ENCODE measurements at regions not wholly inside any gene's neighbourhood (a gene's known extent, or its start where the extent isn't known, plus 50 kb on each side); places are given as distances from the start of the nearest gene placed in this dataset.

DNA sequence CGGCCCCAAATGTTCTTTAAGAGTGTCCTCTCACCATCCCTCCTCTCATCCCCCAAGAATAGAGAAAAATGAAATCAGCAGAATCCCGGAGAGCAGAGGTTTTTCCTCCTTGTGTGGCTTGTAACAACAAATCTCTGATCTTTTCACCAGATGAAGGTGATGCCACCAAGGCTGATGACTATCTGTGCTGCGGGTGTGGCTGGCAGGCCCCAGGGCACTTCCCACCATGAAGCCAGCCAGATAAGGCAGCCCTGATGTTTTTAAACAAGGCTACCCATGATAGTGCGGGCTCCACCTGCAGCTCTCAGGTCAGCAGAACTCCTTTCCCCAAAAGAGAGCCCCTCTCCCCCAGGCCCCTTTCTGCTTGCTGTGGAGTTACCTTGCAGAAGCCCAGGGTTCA lies 58.0 kb upstream of the PARP11 start:
- FAIRE-seq, result no peak
- no peak for ATAC-seq
- Histone ChIP-seq H3K4me2 (ENCODE audit: control insufficient read depth, insufficient read depth) (no peak overlapping the region), H3K4me3 (no peak overlapping the region), H3K4me1 (ENCODE audit: control insufficient read depth, insufficient read depth, low read length) (no peaks in the 10 kb centered on the region), H3K9ac (ENCODE audit: control insufficient read depth, insufficient read depth, low read length) (no peak overlapping the region), H3K27ac (ENCODE audit: control insufficient read depth, insufficient read depth) (no peak overlapping the region), H3K9me3 (replicated peaks; ENCODE audit: control insufficient read depth, insufficient read depth, low read length) (no peaks in the 10 kb centered on the region), H3K79me2 (ENCODE audit: control insufficient read depth, insufficient read depth, low read length) (no peaks in the 10 kb centered on the region), H3K36me3 (ENCODE audit: control insufficient read depth in 2 of 2, insufficient read depth in 2 of 2, low read length in 1 of 2) (no peaks in the 10 kb centered on the region), H2AFZ (ENCODE audit: control insufficient read depth, low read depth, low read length) (no peak overlapping the region), H3K27me3 (replicated peaks in 1 of 2; ENCODE audit: control insufficient read depth in 2 of 2, insufficient read depth in 2 of 2, low read length in 1 of 2) (peaks cover 5 to 9% of the 10 kb centered on the region in 2 experiments), H4K20me1 (ENCODE audit: control insufficient read depth, insufficient read depth) (no peaks in the 10 kb centered on the region)
- in situ Hi-C loops (cut with MboI), result no loop called here
- WGBS (ENCODE audit: insufficient coverage, insufficient replicate concordance, low lambda C conversion rate, missing lambda C conversion rate), result 0% methylated on average over 4 of the region's 4 CpGs
- no peak for DNase-seq (ENCODE audit: low read depth, low spot score)
- intact Hi-C loops (cut with micrococcal nuclease; ENCODE audit: unreplicated experiment), result no loop called here
- ChIA-PET RAD21 (ENCODE audit: unreplicated experiment) (no interaction called here), POLR2A (no interaction called here), CTCF (no interaction called here), SMC1A (ENCODE audit: uncharacterized antibody, unreplicated experiment) (no interaction called here)
- BruUV-seq (replicated peaks), result no TSS peak
- TF ChIP-seq NFIC (IDR thresholded peaks at IDR 0.05; ENCODE audit: low read depth, low read length), result no peak
- TF ChIP-seq, protein P1, sequence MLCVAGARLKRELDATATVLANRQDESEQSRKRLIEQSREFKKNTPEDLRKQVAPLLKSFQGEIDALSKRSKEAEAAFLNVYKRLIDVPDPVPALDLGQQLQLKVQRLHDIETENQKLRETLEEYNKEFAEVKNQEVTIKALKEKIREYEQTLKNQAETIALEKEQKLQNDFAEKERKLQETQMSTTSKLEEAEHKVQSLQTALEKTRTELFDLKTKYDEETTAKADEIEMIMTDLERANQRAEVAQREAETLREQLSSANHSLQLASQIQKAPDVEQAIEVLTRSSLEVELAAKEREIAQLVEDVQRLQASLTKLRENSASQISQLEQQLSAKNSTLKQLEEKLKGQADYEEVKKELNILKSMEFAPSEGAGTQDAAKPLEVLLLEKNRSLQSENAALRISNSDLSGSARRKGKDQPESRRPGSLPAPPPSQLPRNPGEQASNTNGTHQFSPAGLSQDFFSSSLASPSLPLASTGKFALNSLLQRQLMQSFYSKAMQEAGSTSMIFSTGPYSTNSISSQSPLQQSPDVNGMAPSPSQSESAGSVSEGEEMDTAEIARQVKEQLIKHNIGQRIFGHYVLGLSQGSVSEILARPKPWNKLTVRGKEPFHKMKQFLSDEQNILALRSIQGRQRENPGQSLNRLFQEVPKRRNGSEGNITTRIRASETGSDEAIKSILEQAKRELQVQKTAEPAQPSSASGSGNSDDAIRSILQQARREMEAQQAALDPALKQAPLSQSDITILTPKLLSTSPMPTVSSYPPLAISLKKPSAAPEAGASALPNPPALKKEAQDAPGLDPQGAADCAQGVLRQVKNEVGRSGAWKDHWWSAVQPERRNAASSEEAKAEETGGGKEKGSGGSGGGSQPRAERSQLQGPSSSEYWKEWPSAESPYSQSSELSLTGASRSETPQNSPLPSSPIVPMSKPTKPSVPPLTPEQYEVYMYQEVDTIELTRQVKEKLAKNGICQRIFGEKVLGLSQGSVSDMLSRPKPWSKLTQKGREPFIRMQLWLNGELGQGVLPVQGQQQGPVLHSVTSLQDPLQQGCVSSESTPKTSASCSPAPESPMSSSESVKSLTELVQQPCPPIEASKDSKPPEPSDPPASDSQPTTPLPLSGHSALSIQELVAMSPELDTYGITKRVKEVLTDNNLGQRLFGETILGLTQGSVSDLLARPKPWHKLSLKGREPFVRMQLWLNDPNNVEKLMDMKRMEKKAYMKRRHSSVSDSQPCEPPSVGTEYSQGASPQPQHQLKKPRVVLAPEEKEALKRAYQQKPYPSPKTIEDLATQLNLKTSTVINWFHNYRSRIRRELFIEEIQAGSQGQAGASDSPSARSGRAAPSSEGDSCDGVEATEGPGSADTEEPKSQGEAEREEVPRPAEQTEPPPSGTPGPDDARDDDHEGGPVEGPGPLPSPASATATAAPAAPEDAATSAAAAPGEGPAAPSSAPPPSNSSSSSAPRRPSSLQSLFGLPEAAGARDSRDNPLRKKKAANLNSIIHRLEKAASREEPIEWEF (IDR thresholded peaks at IDR 0.05; ENCODE audit: insufficient replicate concordance, low read depth, low read length), result no peak
- TF ChIP-seq, protein P2, sequence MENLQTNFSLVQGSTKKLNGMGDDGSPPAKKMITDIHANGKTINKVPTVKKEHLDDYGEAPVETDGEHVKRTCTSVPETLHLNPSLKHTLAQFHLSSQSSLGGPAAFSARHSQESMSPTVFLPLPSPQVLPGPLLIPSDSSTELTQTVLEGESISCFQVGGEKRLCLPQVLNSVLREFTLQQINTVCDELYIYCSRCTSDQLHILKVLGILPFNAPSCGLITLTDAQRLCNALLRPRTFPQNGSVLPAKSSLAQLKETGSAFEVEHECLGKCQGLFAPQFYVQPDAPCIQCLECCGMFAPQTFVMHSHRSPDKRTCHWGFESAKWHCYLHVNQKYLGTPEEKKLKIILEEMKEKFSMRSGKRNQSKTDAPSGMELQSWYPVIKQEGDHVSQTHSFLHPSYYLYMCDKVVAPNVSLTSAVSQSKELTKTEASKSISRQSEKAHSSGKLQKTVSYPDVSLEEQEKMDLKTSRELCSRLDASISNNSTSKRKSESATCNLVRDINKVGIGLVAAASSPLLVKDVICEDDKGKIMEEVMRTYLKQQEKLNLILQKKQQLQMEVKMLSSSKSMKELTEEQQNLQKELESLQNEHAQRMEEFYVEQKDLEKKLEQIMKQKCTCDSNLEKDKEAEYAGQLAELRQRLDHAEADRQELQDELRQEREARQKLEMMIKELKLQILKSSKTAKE (IDR thresholded peaks at IDR 0.05; ENCODE audit: low read depth, poor library complexity, severe bottlenecking), result no peak
- TF ChIP-seq E2F8 (IDR thresholded peaks at IDR 0.05; ENCODE audit: low read depth, partially characterized antibody), result no peak
- TF ChIP-seq LARP7 (IDR thresholded peaks at IDR 0.05), result no peak
- no peak for TF ChIP-seq SIX5 (IDR thresholded peaks at IDR 0.05; ENCODE audit: low read depth, low read length, severe bottlenecking)
- TF ChIP-seq, protein P3, sequence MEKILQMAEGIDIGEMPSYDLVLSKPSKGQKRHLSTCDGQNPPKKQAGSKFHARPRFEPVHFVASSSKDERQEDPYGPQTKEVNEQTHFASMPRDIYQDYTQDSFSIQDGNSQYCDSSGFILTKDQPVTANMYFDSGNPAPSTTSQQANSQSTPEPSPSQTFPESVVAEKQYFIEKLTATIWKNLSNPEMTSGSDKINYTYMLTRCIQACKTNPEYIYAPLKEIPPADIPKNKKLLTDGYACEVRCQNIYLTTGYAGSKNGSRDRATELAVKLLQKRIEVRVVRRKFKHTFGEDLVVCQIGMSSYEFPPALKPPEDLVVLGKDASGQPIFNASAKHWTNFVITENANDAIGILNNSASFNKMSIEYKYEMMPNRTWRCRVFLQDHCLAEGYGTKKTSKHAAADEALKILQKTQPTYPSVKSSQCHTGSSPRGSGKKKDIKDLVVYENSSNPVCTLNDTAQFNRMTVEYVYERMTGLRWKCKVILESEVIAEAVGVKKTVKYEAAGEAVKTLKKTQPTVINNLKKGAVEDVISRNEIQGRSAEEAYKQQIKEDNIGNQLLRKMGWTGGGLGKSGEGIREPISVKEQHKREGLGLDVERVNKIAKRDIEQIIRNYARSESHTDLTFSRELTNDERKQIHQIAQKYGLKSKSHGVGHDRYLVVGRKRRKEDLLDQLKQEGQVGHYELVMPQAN (conservative IDR thresholded peaks at IDR 0.05), result no peak
- no peak for TF ChIP-seq RB1 (IDR thresholded peaks at IDR 0.05; ENCODE audit: borderline replicate concordance)
- no peak for TF ChIP-seq TARDBP (IDR thresholded peaks at IDR 0.05; ENCODE audit: borderline replicate concordance)
- no peak for TF ChIP-seq USF2 (IDR thresholded peaks at IDR 0.05; ENCODE audit: borderline replicate concordance, low read depth, low read length)
- TF ChIP-seq ZBED1 (IDR thresholded peaks at IDR 0.05; ENCODE audit: borderline replicate concordance), result no peak
